ENCODE measurements at regions not wholly inside any gene's neighbourhood (a gene's known extent, or its start where the extent isn't known, plus 50 kb on each side); places are given as distances from the start of the nearest gene placed in this dataset.

DNA sequence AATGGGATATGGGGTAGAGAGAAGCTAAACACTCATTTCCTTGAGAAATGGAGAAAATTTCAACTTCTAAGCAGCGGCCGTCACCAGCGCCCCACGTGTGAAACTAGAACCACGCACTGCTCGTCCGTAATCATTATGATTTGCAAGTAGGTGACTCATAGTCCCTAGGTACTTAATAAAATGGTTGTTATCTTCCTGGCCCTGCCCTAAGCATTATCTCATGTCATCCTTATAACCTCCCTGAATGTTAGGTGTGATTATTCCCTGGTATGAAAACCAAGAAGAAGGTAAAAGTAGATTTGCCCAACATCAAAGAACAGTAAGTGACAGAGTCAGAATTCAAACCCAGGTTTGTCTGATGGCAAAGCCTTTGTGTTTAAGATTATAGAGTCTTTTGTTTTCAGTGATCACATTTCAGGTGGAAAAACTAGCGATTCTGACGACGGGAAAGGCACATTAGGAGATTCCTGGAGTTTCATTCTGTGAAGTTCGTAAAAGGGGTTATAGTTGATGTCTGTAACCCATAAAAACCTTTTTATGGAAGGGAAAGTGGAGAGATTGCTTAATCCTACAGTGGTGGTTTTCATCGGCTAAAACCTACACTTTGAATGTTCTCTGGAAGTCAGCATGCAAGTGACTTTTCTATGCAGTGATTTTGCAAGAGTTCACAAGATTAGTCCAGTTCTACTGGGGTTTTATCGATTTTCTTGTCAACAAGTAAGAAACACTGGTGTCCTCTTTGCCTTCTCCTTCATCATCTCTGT is 202.9 kb upstream of the WWC1 start:
- TF ChIP-seq POLR2AphosphoS5 (IDR thresholded peaks at IDR 0.05; ENCODE audit: low read depth, low read length) (no peak), EZH2 (conservative IDR thresholded peaks at IDR 0.05; ENCODE audit: low read depth, low read length) (no peak), SRF (IDR thresholded peaks at IDR 0.05; ENCODE audit: low read depth, low read length) (no peak)
